HG03045 (cell line): ENCODE measurements at regions not wholly inside any gene's neighbourhood (a gene's known extent, or its start where the extent isn't known, plus 50 kb on each side); places are given as distances from the start of the nearest gene placed in this dataset.
"Not testable (repeated sequence)": the region's sequence is repeated elsewhere in the genome, so short reads cannot be mapped to it uniquely, and the experiment has no call there.

ENCODE experiments used
- ATAC-seq: cut with Tn5 transposase; IDR thresholded peaks from one replicate; pipeline ENCODE4 v1.9.1; 2021; ENCODE audit warnings: mild to moderate bottlenecking, moderate library complexity; ENCODE audit not compliant: unreplicated experiment

DNA sequence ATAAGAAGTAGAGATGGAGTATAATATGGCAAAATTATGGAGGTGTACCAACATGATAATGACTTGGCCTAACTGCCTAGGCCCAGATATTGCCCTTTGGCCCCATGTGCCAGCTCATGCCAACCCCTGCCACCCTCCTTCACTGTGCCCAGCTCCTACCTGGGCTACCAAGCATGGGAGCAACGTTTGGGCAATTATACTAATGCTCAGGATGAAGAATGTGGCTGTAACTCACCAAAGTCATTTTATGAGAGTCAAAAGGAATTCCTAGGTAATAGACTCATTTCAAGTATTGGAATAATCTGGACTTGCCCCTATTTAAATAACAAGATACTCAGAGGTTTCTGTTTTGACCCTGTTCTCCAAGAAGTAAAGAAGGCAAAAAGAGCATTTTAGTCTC, 240.2 kb upstream of the IL12A start:
- ATAC-seq, result no peak

DNA sequence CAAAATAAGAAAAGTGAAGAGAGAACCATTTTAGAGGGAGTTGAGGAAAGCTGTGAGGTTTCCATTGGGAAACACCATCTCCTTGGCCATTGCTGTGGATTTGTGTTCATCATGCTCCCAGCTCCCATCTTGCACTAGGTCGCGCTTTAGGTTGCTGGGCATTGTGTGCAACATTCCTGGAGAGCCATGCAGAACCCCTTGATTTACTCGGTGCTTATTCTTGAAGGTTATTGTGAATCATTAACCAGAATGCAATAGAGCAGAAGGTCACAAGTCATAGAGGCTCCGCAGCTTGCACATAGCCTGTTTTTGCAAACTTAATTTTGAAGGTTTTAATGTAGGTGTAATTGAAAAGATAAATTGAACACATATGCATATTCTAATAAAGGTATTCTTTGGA, 239.2 kb upstream of the IL12A start:
- ATAC-seq, result no peak

DNA sequence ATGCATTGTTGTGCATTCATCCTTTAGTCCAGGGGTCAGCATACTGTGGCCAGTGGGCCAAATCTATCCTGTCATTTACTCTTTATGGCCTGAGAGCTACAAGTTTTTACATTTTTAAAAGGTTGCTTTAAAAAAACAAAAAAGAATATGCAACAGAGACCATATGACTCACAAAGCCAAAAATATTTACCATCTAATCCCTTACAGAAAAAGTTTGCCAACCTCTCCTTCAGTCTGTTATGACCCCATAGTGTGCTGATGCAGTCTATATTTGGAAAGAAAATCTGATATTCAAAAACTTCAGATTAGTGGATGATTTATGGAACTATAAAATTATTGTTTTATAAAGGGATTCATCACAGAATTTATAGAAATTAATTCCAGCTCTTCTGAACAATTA, 237.5 kb upstream of the IL12A start:
- no peak for ATAC-seq

DNA sequence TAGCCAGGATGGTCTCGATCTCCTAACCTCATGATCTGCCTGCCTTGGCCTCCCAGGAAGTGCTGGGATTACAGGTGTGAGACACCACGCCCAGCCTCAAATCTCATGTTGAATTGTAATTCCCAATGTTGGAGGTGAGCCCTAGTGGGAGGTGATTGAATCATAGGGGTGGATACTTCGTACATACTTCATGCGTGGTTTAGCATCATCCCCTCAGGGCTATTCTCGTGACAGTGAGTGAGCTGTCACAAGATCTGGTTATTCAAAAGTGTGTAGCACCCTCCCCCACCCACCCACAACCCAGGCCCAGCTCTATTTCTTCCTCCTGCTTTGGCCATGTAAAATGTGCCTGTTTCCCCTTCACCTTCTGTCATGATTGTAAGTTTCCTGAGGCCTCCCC, 236.9 kb upstream of the IL12A start:
- no peak for ATAC-seq

DNA sequence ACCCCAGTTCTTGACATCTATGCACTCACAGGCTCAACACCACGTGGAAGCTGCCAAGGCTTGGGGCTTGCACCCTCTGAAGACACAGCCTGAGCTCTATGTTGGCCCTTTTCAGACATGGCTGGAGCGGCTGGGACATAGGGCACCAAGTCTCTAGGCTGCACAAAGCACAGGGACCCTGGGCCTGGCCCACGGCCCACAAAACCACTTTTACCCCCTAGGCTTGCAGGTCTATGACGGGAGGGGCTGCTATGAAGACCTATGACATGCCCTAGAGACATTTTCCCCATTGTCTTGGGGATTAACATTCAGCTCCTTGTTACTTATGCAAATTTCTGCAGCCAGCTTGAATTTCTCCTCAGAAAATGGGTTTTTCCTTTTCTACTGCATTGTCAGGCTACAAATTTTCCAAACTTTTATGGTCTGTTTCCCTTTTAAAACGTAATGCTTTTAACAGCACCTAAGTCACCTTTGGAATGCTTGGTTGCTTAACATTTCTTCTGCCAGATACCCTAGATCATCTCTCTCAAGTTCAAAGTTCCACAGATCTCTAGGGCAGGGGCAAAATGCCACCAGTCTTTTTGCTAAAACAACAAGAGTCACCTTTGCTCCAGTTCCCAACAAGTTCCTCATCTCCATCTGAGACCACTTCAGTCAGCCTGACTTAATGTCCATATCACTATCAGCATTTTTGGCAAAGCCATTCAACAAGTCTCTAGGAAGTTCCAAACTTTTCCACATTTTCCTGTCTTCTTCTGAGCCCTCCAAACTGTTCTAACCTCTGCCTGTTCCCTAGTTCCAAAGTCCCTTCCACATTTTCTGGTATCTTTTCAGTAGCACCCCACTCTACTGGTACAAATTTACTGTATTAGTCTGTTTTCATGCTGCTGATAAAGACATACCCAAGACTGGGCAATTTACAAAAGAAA, 232.1 kb upstream of the IL12A start:
- ATAC-seq, result not testable (repeated sequence)

DNA sequence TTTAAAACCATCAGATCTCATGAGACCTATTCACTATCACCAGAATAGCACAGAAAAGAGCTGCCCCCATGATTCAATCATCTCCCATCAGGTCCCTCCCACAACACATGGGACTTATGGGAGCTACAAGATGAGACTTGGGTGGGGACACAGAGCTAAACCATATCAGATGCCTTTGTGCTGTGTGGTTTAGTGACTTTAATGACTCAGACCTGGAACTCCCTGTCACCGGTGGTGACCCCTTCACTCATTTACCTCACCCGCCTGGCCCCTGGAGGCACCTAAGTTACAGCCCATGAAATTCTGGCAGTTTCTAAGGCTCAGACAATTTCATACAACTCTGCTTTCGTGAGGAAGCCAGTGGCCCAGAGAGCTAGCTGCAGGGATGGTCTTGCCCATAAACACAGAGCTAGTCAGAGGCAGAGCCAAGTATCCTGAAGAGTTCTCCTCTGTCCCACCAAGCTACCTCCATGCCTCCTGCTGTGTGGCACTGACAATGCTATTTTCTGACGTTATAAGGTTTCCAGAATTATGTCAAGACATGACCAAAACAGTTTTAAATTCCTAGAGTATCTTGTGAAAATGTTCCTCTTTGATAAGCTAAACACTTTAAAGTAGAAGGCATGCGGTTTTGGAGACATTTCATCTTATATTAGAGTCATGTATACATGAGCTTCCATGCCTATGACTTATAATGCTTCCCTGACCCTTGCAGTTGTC, 231.1 kb upstream of the IL12A start:
- no peak for ATAC-seq

DNA sequence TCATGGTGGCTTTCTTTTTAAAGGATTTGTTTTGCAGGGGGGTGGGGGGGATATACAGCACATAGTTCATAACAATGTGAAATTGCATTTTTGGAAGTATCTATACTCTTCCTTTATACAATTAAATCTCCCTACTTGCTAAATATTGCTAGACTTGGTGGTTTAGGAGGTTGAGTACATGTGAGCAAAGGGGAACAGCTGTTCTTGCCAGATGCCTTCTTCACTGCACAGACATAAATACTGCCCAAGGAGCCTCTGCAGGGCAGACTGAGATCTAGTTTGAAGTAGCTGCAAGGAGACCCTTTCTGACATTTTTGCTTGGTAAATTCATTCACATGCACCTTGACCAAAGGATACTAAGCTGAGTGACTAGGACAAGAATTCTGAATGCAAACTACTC, 228.6 kb upstream of the IL12A start:
- ATAC-seq, result no peak

DNA sequence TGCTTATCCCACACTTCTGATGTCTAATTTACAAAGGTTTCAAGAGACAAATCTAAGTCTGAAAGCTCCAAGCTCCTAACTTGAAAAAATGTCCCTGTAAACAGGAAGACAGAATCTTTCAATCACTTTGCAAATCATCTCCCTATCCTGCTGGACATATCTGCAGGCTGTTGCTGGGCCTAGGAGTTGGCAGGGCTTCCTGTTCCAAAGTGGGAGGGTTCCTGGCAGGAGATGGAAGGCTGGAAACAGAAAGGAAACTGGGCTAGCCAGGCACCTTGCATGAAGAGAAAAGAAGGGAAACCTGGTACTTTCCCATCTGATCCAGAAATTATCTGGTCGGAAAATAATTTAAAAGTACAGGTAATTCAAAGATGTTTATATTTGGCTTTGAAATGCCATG, 227.3 kb upstream of the IL12A start:
- no peak for ATAC-seq

DNA sequence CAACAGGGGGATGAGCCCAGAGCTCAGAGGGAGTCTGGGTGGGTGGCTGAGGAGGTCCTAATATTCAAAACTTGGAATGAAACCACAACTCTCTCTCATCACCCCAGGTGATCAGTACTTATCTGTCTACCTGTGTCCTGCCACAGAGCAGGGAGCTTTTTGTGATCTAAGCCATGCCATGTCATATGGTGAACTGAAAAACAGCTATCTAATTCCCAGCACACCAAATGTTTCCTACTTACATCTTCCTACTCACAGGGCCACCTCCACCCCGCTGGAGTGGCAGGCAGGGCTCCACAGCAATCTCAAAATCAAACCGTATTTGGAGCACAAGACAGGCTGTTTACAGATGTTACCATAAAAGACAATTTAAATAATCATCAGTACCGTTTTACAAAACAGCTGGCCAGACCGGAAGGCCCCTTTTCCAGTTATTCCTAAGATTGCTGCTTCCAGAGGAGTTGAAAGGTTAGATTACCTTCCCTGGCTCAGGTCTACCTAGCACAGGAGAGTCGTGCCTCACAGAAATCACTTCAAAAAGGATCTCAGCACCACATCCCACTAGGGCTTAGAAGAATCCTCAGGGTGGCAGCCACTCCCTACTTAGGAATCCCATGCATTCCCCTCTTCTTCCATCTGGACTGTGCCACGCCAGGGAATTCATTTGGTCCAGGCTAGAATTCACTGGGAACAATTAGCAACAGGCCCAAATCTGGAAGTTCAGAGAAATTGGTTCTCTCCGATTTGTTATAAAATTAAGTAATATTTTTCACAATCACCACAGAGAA, 226.6 kb upstream of the IL12A start:
- ATAC-seq, result no peak

DNA sequence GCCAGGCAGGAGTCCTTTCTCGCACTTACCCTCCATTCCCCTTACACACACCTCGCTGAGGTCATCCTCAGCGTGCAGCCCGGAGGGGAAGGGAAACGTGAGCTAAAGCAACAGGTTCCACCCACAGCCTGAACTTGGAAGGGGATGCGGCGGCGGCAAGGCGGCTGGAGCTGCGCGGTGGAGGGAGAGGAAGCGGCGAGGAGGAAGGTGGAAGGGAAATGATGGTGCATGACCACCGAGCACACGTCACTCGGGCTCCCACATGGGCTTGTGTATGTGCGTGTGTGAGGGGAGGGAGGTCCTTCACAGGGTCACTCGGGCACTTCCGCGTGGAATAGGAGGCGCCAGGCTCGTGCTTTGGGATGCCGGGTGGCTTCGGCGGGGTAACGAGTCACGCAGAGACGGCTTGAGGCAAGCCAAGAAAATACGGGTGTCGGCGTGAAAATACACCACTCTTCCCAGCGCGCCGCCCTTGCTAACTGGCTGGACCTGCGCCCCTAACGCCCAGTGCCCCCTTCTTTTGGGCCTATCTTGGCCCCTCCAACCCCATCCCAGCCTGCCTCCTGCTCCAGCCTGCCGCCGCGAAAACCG, 225.5 kb upstream of the IL12A start:
- ATAC-seq, result peak; percentile 35

DNA sequence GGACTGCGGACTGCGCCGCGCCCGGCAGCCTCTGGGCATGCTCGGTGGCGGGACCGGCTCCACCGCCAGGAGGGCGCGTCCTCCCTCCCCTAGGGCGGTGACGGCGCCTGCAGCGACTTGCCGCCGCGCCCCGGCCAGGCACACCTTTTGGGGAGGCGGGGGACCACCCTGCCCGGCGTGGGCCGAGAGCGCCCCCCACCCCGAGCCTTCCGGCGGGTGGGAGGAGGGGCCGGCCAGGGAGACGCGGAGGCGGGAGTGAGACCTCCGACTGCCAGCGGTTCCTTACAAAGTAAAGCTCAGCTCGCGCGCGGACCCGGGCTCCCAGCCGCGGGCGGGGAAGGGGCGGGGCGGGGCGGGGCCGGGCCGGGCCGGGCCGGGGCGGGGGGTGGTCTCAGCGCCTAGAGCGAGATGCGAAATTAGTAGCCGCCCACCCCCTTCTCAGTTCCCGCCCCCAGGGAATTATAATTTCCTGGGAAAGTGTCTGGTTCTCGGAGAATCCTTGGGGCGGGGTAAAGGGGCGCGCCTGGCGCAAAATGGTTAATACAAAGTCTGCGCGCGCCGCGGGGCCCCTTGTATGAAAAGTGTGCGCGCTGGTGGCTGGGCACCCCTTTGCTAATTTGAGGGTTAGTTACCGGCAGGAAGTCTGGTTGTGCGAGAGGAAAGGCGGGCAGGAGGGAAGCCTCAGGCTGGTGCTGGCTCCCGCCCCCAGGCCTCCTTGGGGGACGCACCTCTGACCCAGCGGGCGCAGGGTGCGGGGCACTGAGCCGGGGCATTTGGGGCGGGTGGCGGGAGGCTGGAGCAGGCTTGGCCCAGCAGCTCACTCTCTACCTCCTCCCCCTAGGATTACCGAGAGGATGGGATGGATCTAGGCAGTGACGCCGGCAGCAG, 224.8 kb upstream of the IL12A start:
- peak; percentile 61 for ATAC-seq

DNA sequence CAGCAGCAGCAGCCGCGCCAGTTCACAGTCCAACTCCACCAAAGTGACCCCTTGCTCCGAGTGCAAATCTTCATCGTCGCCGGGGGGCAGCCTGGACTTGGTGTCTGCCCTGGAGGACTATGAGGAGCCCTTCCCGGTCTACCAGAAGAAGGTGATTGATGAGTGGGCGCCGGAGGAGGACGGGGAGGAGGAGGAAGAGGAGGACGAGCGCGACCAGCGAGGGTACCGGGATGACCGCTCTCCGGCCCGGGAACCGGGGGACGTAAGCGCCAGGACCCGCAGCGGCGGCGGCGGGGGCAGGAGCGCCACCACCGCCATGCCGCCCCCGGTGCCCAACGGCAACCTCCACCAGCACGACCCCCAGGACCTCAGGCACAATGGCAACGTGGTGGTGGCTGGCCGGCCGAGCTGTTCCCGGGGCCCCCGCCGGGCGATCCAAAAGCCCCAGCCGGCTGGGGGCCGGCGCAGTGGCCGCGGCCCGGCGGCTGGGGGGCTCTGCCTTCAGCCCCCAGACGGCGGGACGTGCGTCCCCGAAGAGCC, 224.1 kb upstream of the IL12A start:
- no peak for ATAC-seq

DNA sequence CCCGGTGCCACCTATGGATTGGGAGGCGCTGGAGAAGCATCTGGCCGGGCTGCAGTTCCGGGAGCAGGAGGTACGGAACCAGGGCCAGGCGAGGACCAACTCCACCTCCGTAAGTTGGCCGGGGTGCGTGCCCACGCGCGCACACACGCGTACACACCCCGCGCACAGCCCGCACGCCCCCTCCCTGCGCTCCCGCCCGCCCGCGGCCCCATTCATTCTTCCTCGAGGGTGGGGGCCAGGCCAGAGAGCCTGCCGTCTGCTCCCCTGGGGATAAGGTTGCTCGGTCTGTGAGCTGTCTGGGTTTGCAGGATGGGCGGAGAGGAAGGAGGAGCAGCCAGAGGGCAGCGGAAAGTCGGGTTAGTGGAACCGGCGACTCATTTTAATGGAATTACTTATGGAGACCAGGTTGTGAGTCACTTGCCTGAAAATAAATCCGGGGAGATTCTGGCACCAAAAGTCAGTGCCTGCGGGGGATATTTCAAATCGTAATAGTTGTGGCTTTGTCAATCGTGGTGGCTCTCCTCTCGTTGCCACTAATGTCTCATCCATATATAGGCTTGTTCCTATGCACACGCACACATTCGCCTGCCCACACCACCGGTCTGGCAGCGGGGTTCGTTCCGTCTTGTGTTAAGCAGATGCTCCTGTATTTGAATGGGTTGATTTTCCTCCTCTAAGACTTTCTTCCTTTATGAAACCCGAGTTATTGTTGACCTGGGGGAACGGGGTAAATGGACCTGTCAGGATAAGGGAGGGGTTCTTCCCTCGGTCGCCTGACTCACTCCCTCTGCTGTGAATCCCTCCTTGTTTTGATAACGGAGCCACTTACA, 223.4 kb upstream of the IL12A start:
- no peak for ATAC-seq

DNA sequence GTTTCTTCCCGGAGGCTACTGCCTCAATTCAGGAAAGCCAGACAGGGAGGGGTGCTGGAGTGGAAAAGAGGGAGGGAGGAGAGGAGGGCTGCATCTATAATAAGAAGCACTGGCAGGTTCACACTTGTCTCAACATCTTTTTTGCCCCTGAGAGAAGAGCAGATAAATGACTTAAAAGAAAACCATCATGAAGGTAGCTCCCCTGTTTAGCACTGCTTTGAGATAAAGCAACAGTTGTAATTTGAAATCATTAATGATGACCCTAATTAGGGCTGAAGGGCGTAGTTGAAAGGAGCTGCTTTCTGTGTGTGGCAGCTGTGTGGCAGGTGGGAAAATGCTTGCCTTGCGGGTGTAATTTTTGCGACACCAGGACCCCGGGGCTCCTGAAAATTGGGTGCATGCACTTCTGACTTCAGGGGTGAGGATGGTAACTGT, 222.8 kb upstream of the IL12A start:
- no peak for ATAC-seq

DNA sequence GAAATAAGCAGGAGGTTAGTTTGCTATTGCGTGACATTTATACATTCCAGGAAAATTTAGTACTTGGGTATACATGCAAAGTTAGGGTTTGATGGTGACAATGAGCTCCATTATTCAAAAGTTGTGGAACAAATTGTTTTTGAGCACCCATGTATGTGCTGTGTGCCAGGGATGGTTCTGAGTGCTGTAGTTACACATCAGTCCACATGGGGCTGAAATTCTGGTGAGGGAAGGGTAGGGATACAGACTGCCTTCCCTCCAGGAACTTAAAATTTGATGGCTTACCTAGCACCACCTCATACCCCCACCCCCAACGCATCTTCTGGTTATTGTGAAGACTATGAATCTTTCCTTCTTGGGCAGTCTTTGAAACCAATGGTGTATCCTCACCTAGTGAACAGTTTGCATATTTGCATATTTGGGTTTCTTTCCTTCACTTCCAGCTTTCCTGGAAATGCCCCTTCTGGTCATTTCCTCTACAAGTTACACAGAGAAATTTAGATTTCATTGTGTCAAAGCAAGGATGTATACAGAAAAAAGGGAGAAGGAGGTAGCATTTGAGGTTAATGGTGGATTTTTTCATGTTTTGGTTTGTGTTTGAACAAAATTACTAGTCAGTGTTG, 222.0 kb upstream of the IL12A start:
- no peak for ATAC-seq

DNA sequence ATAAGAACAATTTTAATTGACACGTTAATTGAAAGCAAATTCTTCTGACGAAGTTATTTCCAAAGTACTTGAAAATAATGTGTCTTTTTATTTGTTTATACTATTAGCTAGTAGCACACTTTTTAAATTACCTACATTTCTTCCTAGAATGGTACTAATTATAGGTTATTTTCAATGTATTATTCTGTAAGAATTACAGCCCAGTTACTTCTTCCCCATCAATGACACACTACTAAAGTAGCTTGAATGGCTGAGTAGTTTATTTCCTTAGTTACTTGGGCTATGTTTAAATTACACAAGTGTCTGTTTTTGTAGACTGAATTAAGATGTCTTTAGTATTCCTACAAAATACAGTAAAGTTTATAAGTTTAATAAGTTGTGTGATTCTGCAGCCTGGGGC, 217.6 kb upstream of the IL12A start:
- no peak for ATAC-seq

DNA sequence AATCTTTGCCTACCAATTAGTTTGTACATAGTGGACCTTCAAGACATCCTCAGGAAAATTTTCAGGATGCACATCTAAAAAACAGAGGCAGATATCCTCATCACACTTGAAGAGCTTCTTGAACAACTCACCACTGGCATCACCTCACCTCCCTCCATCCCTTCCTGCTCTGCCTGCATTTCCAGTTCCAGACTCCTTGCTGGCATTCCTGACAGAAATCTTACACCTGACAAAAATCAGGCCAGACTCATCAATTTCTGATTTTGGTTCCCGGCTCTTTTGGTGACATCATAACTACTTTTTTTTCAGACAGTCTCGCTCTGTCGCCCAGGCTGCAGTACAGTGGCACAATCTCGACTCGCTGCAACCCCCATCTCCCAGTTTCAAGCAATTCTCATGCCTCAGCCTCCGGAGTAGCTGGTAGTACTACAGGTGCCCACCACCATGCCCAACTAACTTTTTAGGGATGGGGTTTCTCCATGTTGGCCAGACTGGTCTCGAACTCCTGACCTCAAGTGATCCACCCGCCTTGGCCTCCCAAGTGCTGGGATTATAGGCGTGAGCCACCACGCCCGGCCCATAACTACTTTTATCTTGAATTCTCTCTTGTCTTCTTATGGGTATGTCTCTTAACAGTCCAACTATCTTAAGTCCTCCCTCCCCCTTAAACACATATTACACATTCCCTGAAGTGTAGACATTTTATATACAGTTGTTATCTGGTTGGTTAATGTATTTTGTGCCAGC, 216.6 kb upstream of the IL12A start:
- no peak for ATAC-seq

DNA sequence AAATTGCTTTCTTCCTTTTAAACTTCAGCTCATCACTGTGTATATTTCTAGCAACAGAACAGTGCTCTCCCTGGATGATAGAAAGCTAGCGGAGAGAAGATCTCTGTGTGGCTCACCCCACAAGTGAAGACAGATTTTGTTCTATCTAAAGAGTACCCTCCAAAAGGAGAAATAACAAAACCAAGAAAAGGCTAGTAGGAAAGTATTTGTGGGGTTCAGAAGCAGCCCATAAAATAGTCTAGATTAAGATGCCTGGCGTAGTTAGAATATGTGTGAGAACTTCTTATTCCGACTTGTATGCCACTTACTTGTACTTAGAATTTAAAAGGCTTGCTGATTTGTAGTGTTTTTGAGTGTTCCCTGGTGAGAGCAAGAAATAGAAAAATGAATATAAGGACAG, 214.9 kb upstream of the IL12A start:
- ATAC-seq, result no peak
